ENCODE measurements at regions not wholly inside any gene's neighbourhood (a gene's known extent, or its start where the extent isn't known, plus 50 kb on each side); places are given as distances from the start of the nearest gene placed in this dataset.

- in situ Hi-C loops (cut with HindIII; ENCODE audit: low sequenced_read_pairs) = no loop called here
These were observed 117.3 kb upstream of the NOCT start for GRCh38 chr4:138898282-138898681.

GRCh38 chr4:138897811-138898226, 117.8 kb upstream of the NOCT start:
- in situ Hi-C loops (cut with HindIII; ENCODE audit: low sequenced_read_pairs) = no loop called here

- in situ Hi-C loops (cut with HindIII; ENCODE audit: low sequenced_read_pairs) = no loop called here
These were observed 120.9 kb upstream of the NOCT start for GRCh38 chr4:138894709-138895108.

- in situ Hi-C loops (cut with HindIII; ENCODE audit: low sequenced_read_pairs) = no loop called here
These were observed 121.6 kb upstream of the NOCT start for GRCh38 chr4:138894011-138894410.

- in situ Hi-C loops (cut with HindIII; ENCODE audit: low sequenced_read_pairs) = no loop called here
These were observed 122.8 kb upstream of the NOCT start for GRCh38 chr4:138892483-138893407.

- in situ Hi-C loops (cut with HindIII; ENCODE audit: low sequenced_read_pairs) = no loop called here
These were observed 124.0 kb upstream of the NOCT start for GRCh38 chr4:138891631-138892031.

GRCh38 chr4:138890891-138891570, 124.5 kb upstream of the NOCT start:
- in situ Hi-C loops (cut with HindIII; ENCODE audit: low sequenced_read_pairs) = no loop called here

- in situ Hi-C loops (cut with HindIII; ENCODE audit: low sequenced_read_pairs) = no loop called here
These were observed 126.4 kb upstream of the NOCT start for GRCh38 chr4:138889216-138889615.

- in situ Hi-C loops (cut with HindIII; ENCODE audit: low sequenced_read_pairs) = no loop called here
These were observed 127.8 kb upstream of the NOCT start for GRCh38 chr4:138887741-138888140.

- in situ Hi-C loops (cut with HindIII; ENCODE audit: low sequenced_read_pairs) = no loop called here
These were observed 128.2 kb upstream of the NOCT start for GRCh38 chr4:138887341-138887740.

GRCh38 chr4:138879757-138880156, 135.8 kb upstream of the NOCT start:
- in situ Hi-C loops (cut with HindIII; ENCODE audit: low sequenced_read_pairs) = no loop called here

GRCh38 chr4:138875891-138876608, 139.5 kb upstream of the NOCT start:
- in situ Hi-C loops (cut with HindIII; ENCODE audit: low sequenced_read_pairs) = no loop called here

- in situ Hi-C loops (cut with HindIII; ENCODE audit: low sequenced_read_pairs) = no loop called here
These were observed 144.1 kb upstream of the NOCT start for GRCh38 chr4:138871555-138871875.

- in situ Hi-C loops (cut with HindIII; ENCODE audit: low sequenced_read_pairs) = no loop called here
These were observed 144.6 kb upstream of the NOCT start for GRCh38 chr4:138870737-138871554.

GRCh38 chr4:138869631-138870030, 145.9 kb upstream of the NOCT start:
- in situ Hi-C loops (cut with HindIII; ENCODE audit: low sequenced_read_pairs) = no loop called here

GRCh38 chr4:138869165-138869564, 146.4 kb upstream of the NOCT start:
- in situ Hi-C loops (cut with HindIII; ENCODE audit: low sequenced_read_pairs) = no loop called here

GRCh38 chr4:138868562-138868961, 147.0 kb upstream of the NOCT start:
- in situ Hi-C loops (cut with HindIII; ENCODE audit: low sequenced_read_pairs) = no loop called here

- in situ Hi-C loops (cut with HindIII; ENCODE audit: low sequenced_read_pairs) = no loop called here
These were observed 148.2 kb upstream of the NOCT start for GRCh38 chr4:138867404-138867803.

- in situ Hi-C loops (cut with HindIII; ENCODE audit: low sequenced_read_pairs) = no loop called here
These were observed 149.3 kb upstream of the NOCT start for GRCh38 chr4:138866314-138866713.

- in situ Hi-C loops (cut with HindIII; ENCODE audit: low sequenced_read_pairs) = no loop called here
These were observed 149.8 kb upstream of the NOCT start for GRCh38 chr4:138865765-138866164.

All from endothelial cell of hepatic sinusoid (primary cell).